ENCODE measurements at regions not wholly inside any gene's neighbourhood (a gene's known extent, or its start where the extent isn't known, plus 50 kb on each side); places are given as distances from the start of the nearest gene placed in this dataset.

DNA sequence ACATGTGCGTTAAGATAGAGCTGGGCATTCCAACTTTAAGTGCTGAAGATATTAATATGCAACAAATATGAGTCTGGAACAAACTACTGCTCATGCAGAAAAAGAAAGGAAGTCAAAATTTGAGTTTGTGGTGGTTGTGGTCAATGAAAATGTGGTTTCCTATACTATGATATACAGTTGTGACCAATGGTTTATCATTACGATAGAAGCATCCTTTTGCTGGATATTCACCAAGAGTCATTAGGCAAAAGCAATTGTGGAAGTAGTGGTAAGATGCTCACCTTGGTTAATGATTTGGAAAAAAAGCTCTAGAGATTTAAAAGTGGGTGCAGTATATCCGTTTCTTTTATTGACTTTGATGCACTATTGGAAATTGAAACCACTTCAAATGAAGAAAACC, 1007.0 kb downstream of the NR2F1-AS1 start:
- H3F3A ChIP-seq (ENCODE audit: control insufficient read depth, insufficient read depth): no peaks in the 10 kb centered on the region
- no peaks in the 10 kb centered on the region for H3K4me1 ChIP-seq (ENCODE audit: control insufficient read depth, low read length)
- H3K36me3 ChIP-seq (ENCODE audit: control insufficient read depth, low read length): no peaks in the 10 kb centered on the region
- H3K9me3 ChIP-seq (ENCODE audit: control insufficient read depth, insufficient read depth, low read length): no peaks in the 10 kb centered on the region
- no peaks in the 10 kb centered on the region for H4K20me1 ChIP-seq (ENCODE audit: control insufficient read depth, insufficient read depth, low read depth, low read length)
- no peak overlapping the region for H3K4me2 ChIP-seq (ENCODE audit: low read length)
- TF ChIP-seq EZH2phosphoT487 (IDR thresholded peaks at IDR 0.05; ENCODE audit: borderline replicate concordance, low read length): no peak
- TF ChIP-seq, protein P1, sequence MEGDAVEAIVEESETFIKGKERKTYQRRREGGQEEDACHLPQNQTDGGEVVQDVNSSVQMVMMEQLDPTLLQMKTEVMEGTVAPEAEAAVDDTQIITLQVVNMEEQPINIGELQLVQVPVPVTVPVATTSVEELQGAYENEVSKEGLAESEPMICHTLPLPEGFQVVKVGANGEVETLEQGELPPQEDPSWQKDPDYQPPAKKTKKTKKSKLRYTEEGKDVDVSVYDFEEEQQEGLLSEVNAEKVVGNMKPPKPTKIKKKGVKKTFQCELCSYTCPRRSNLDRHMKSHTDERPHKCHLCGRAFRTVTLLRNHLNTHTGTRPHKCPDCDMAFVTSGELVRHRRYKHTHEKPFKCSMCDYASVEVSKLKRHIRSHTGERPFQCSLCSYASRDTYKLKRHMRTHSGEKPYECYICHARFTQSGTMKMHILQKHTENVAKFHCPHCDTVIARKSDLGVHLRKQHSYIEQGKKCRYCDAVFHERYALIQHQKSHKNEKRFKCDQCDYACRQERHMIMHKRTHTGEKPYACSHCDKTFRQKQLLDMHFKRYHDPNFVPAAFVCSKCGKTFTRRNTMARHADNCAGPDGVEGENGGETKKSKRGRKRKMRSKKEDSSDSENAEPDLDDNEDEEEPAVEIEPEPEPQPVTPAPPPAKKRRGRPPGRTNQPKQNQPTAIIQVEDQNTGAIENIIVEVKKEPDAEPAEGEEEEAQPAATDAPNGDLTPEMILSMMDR (IDR thresholded peaks at IDR 0.05; ENCODE audit: low read depth, low read length, poor library complexity, severe bottlenecking): no peak
- H3K79me2 ChIP-seq (ENCODE audit: control insufficient read depth, low read length): no peaks in the 10 kb centered on the region
- no peak overlapping the region for H3K4me3 ChIP-seq (ENCODE audit: low read length)
- H3K27ac ChIP-seq (ENCODE audit: low read depth, low read length): no peak overlapping the region
- no peaks in the 10 kb centered on the region for H3K9me2 ChIP-seq (replicated peaks; ENCODE audit: control insufficient read depth, low read length)
- H3K27me3 ChIP-seq (ENCODE audit: control insufficient read depth, low read length): no peaks in the 10 kb centered on the region

DNA sequence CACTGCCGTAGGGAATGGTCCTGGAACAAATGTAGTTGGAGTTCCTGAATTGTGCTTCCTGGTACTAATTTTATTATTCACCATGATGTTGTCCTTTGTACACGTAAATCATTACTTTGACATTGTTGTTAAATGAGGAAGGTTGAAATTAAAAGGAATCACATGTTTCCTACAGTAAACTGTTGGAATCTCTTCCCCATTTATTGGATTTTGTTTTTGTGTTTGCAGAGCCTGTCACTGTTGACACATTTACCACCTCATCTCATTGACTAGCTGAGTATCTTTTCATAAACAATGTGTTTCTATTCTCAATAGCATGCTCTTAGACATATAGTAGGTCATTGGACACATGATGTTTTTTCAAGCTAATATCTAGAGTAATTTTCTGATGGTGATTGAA, 1012.5 kb downstream of the NR2F1-AS1 start:
- TF ChIP-seq, protein P1 (IDR thresholded peaks at IDR 0.05; ENCODE audit: low read depth, low read length, poor library complexity, severe bottlenecking): no peak
- no peak for TF ChIP-seq EZH2phosphoT487 (IDR thresholded peaks at IDR 0.05; ENCODE audit: borderline replicate concordance, low read length)
- Histone ChIP-seq H3K9me2 (replicated peaks; ENCODE audit: control insufficient read depth, low read length) (no peaks in the 10 kb centered on the region), H4K20me1 (ENCODE audit: control insufficient read depth, insufficient read depth, low read depth, low read length) (no peaks in the 10 kb centered on the region), H3K79me2 (ENCODE audit: control insufficient read depth, low read length) (no peaks in the 10 kb centered on the region), H3K4me3 (ENCODE audit: low read length) (no peak overlapping the region), H3K27me3 (ENCODE audit: control insufficient read depth, low read length) (no peaks in the 10 kb centered on the region), H3K9me3 (ENCODE audit: control insufficient read depth, insufficient read depth, low read length) (no peaks in the 10 kb centered on the region), H3K27ac (ENCODE audit: low read depth, low read length) (no peak overlapping the region), H3K36me3 (ENCODE audit: control insufficient read depth, low read length) (no peaks in the 10 kb centered on the region), H3K4me1 (ENCODE audit: control insufficient read depth, low read length) (no peaks in the 10 kb centered on the region), H3K4me2 (ENCODE audit: low read length) (no peak overlapping the region), H3F3A (ENCODE audit: control insufficient read depth, insufficient read depth) (no peaks in the 10 kb centered on the region)

DNA sequence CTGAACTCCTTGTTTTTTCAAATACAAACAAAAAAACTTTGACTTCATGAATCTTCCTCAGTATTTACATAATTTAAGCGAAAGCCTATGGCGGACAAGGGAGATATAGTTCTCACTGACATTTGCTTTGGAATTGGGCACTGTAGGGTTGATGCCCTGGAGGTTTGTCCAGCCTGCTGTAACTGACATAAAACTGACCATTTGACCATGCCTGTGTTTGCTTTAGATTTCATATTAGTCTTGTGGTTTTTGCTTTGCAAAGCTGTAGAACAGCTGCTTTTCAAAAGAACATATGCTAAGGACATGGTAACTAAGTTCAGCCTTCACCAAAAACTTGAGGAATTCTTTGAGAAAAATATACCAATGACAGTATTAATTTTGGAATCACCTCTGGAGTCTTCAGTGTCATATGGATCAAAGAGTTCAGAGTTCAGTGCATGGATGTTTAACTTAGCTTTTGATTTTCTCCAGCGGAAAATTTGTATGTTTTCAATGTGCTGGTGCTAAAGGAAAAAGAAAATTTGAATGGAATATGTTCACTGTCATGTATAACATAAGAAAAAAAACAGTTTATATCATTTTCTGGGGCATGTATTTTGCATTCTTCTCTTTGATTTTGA, 1013.1 kb downstream of the NR2F1-AS1 start:
- Histone ChIP-seq H3K9me2 (replicated peaks; ENCODE audit: control insufficient read depth, low read length) (no peaks in the 10 kb centered on the region), H3K79me2 (ENCODE audit: control insufficient read depth, low read length) (no peaks in the 10 kb centered on the region), H4K20me1 (ENCODE audit: control insufficient read depth, insufficient read depth, low read depth, low read length) (no peaks in the 10 kb centered on the region), H3K27me3 (ENCODE audit: control insufficient read depth, low read length) (no peaks in the 10 kb centered on the region), H3K4me3 (ENCODE audit: low read length) (no peak overlapping the region), H3K27ac (ENCODE audit: low read depth, low read length) (no peak overlapping the region), H3F3A (ENCODE audit: control insufficient read depth, insufficient read depth) (no peaks in the 10 kb centered on the region), H3K9me3 (ENCODE audit: control insufficient read depth, insufficient read depth, low read length) (no peaks in the 10 kb centered on the region), H3K36me3 (ENCODE audit: control insufficient read depth, low read length) (no peaks in the 10 kb centered on the region), H3K4me1 (ENCODE audit: control insufficient read depth, low read length) (no peaks in the 10 kb centered on the region), H3K4me2 (ENCODE audit: low read length) (no peak overlapping the region)
- TF ChIP-seq, protein P1 (IDR thresholded peaks at IDR 0.05; ENCODE audit: low read depth, low read length, poor library complexity, severe bottlenecking): no peak
- no peak for TF ChIP-seq EZH2phosphoT487 (IDR thresholded peaks at IDR 0.05; ENCODE audit: borderline replicate concordance, low read length)

Measured in DOHH2 (cell line).